ENCODE measurements at regions not wholly inside any gene's neighbourhood (a gene's known extent, or its start where the extent isn't known, plus 50 kb on each side); places are given as distances from the start of the nearest gene placed in this dataset.
"Not testable (repeated sequence)": the region's sequence is repeated elsewhere in the genome, so short reads cannot be mapped to it uniquely, and the experiment has no call there.

- no peak for TF ChIP-seq ZBTB21 (CRISPR knock-in tag; IDR thresholded peaks at IDR 0.05)
Measured at GRCh38 chr5:93990504-93991070, 249.2 kb upstream of the POU5F2 start (continued).

DNA sequence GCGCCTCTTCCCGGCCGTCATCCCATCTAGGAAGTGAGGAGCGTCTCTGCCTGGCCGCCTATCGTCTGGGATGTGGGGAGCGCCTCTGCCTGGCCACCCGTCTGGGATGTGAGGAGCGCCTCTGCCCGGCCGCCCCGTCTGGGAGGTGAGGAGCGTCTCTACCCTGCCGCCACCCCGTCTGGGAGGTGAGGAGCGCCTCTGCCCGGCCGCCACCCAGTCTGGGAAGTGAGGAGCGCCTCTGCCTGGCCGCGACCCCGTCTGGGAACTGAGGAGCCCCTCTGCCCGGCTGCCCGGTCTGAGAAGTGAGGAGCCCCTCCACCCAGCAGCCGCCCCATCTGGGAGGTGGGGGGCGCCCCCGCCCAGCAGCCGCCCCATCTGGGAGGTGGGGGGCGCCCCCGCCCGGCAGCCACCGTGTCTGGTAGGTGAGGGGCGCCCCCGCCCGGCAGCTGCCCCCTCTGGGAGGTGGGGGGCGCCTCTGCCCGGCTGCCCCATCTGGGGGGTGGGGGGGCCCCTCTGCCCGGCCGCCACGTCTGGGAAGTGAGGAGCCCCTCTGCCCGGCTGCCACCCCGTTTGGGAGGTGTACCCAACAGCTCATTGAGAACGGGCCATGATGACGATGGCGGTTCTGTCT, 244.7 kb upstream of the POU5F2 start:
- intact Hi-C loops (cut with micrococcal nuclease; ENCODE audit: unreplicated experiment); H3K4me1 ChIP-seq (ENCODE audit: insufficient read depth, low read length); DNase-seq (ENCODE audit: low spot score); CTCF ChIA-PET (ENCODE audit: low intra/inter-chr PET ratio, low total read pairs); H4K20me1 ChIP-seq (ENCODE audit: insufficient read depth, low read length); H3K4me3 ChIP-seq (replicated peaks in 1 of 3; ENCODE audit: insufficient read depth in 1 of 3, low read depth in 2 of 3, low read length in 3 of 3); in situ Hi-C loops (cut with HindIII; ENCODE audit: extremely low pct_ligation_motif_present, low pct_unique_long_range_greater_than_20kb); FAIRE-seq; H3K27ac ChIP-seq (ENCODE audit: extremely low read length, insufficient read depth, low read length); H2AFZ ChIP-seq (ENCODE audit: low read length); ATAC-seq; H3K79me2 ChIP-seq (ENCODE audit: insufficient read depth, low read length); H3K4me2 ChIP-seq (ENCODE audit: low read depth, low read length); BruUV-seq (replicated peaks); H3K36me3 ChIP-seq (replicated peaks in 1 of 2; ENCODE audit: control insufficient read depth in 1 of 2, insufficient read depth in 2 of 2, low read length in 2 of 2); H3K9ac ChIP-seq (ENCODE audit: insufficient read depth, low read depth, low read length); POLR2A ChIA-PET; H3K9me3 ChIP-seq (ENCODE audit: low read length); H3K27me3 ChIP-seq (ENCODE audit: control insufficient read depth in 1 of 2, insufficient read depth in 2 of 2, low read length in 2 of 2): not testable (repeated sequence)
- 99% methylated on average over 15 of the region's 45 CpGs for WGBS (ENCODE audit: low lambda C conversion rate)

DNA sequence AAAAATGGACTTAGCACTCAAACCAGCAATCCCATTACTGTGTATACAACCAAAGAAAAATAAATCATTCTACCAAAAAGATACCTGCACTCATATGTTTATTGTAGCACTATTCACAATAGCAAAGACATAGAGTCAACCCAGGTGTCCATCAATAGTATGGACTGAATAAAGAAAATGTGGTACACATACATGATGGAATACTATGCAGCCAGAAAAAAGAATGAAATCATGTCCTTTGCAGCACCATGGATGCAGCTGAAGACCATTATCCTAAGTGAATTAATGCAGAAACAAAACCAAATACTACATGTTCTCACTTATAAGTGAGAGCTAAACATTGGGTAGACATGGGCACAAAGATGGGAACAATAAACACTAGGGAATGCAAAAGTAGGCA, 236.8 kb upstream of the POU5F2 start:
- no peak for DNase-seq (ENCODE audit: low spot score)
- H2AFZ ChIP-seq (ENCODE audit: low read length): no peak overlapping the region
- FAIRE-seq: no peak
- H3K79me2 ChIP-seq (ENCODE audit: insufficient read depth, low read length): no peaks in the 10 kb centered on the region
- TF ChIP-seq MYNN (CRISPR knock-in tag; IDR thresholded peaks at IDR 0.05; ENCODE audit: low read depth): no peak
- TF ChIP-seq POGZ (CRISPR knock-in tag; IDR thresholded peaks at IDR 0.05): no peak
- TF ChIP-seq HBP1 (CRISPR knock-in tag; IDR thresholded peaks at IDR 0.05; ENCODE audit: low read depth): no peak
- TF ChIP-seq ZBTB8A (CRISPR knock-in tag; IDR thresholded peaks at IDR 0.05; ENCODE audit: borderline replicate concordance, low read depth): no peak
- no peak for TF ChIP-seq SMAD3 (CRISPR knock-in tag; IDR thresholded peaks at IDR 0.05)
- no peak for TF ChIP-seq ZNF720 (CRISPR knock-in tag; IDR thresholded peaks at IDR 0.05)
- no peak for TF ChIP-seq JARID2 (CRISPR knock-in tag; IDR thresholded peaks at IDR 0.05; ENCODE audit: insufficient replicate concordance)
- TF ChIP-seq PHF5A (CRISPR knock-in tag; IDR thresholded peaks at IDR 0.05; ENCODE audit: low read depth, unreplicated experiment): no peak
- in situ Hi-C loops (cut with HindIII; ENCODE audit: extremely low pct_ligation_motif_present, low pct_unique_long_range_greater_than_20kb) (no loop called here), intact Hi-C loops (cut with micrococcal nuclease; ENCODE audit: unreplicated experiment) (no loop called here)
- H3K27me3 ChIP-seq (ENCODE audit: control insufficient read depth in 1 of 2, insufficient read depth in 2 of 2, low read length in 2 of 2): no peaks in the 10 kb centered on the region
- no peaks in the 10 kb centered on the region for H3K36me3 ChIP-seq (replicated peaks in 1 of 2; ENCODE audit: control insufficient read depth in 1 of 2, insufficient read depth in 2 of 2, low read length in 2 of 2)
- H3K9me3 ChIP-seq (ENCODE audit: low read length): peaks cover 16% of the 10 kb centered on the region
- ChIA-PET POLR2A (no interaction called here), CTCF (ENCODE audit: low intra/inter-chr PET ratio, low total read pairs) (no interaction called here)
- H3K4me1 ChIP-seq (ENCODE audit: insufficient read depth, low read length): no peaks in the 10 kb centered on the region
- H3K9ac ChIP-seq (ENCODE audit: insufficient read depth, low read depth, low read length): no peak overlapping the region
- H4K20me1 ChIP-seq (ENCODE audit: insufficient read depth, low read length): no peaks in the 10 kb centered on the region
- no peak overlapping the region for H3K27ac ChIP-seq (ENCODE audit: extremely low read length, insufficient read depth, low read length)
- no peak overlapping the region for H3K4me3 ChIP-seq (replicated peaks in 1 of 3; ENCODE audit: insufficient read depth in 1 of 3, low read depth in 2 of 3, low read length in 3 of 3)
- no TSS peak for BruUV-seq (replicated peaks)
- H3K4me2 ChIP-seq (ENCODE audit: low read depth, low read length): no peak overlapping the region
- ATAC-seq: no peak

Measured in HepG2 (cell line).